Nucleus accumbens (tissue), 56 donors: ENCODE measurements at regions not wholly inside any gene's neighbourhood (a gene's known extent, or its start where the extent isn't known, plus 50 kb on each side); places are given as distances from the start of the nearest gene placed in this dataset.
"Not testable (repeated sequence)": the region's sequence is repeated elsewhere in the genome, so short reads cannot be mapped to it uniquely, and the experiment has no call there.

ENCODE experiments used
- DNase-seq, 56 donors: peaks; one replicate each; lab custom pipeline; 2025; lab: John Stamatoyannopoulos, UW

DNA sequence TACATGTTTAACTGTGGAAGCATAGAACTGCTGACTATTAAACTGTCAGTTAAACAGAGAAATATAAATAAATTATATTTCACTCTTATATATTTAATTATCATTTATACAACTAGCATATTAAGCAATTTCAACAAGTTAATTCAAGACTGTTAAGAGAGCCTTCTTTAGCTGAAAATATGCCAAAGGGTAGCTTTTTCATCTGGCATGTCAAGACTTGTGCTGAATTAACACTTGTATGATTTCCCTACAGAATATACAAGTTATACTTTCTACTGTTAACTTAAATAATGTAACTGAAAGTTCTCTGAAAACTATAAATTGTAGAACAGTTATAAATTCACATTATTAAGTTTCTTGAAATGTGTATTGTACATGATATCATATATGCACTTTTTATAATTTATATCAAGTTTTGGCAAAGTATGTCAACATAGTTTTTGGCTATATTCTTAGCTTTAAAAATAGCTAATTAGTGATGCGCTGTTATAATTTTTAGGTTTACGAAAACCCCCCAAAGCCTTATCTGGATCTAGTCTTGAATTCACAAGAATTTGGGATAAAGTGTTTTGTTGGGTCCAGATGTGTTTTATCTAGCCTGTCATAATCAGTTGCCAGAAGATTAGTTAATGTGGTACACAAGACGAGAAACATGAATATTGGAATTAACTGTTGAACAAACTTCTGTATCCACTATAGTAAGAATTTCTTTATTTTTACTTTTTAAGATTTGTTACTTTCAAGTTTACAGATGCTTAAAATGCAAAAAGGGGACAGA is 231.1 kb upstream of the FOXP2 start:
- DNase-seq, result no peak

DNA sequence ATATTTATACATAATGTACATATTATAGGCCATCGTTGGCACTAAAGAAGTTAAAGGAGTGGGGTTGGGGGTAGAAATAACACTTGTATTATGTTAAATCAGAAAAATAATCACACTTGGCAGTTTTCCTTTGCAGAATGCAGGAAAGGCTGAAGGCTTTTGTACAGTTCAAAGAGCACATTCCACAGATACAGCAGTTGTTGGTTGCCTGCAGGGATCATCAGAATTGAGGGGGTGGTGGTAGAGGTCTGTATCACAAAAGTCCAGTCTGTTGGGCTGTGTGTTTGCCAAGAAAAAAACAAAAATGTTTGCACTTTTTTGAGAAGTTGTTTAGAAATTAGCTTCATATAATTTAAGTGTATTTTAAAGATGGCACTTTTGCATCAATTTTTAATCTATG is 231.8 kb upstream of the FOXP2 start:
- DNase-seq, result no peak

DNA sequence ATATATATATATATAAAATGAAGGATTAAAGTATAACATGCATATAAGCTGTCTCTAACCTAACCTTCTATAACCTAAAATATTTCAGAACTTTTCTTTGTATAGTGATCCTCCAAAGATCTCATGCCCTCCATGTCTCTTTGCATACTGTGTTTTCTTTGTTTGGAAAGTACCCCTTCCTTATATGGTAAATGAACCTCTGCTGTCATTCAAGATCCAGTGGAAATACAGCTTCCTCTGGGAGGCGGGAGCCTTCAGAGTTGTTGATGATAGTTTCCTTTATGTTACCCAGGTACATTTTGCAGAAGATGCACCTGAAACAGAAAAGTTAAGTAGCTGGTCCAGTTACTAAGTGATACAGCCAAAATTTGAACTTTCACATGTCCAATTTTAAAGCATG is 233.3 kb upstream of the FOXP2 start:
- no peak for DNase-seq

DNA sequence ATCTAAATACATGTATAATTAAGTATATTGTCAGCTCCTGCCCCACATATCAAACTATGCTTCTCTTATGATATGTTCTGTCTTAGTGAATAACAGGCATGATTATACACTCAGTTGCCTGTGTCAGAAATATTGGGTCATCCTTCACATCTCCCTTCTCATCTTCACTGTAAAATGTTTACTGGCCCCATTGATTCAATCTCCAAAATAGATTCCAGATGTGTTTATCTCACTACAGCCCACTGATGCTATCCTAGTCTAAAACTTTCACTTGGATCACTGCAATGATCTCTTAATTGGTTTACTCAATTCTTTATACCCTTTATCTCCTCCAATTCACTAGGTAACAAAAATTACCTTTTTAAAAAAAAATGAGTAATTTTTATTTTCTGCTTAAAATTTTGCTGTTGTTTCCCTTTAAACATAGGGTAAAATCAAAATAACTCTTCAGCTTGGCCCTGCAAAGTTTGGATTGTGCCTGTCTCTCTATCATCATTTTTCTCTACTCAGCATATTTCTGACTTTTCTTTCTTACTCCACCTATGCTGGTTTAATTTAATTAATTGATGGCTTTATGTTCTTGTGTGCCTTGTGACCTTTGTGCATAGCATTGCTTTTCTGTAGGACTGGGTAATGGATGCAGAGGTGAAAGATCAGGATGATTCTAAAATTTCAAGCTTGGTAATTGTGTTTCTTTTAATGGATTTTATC is 233.9 kb upstream of the FOXP2 start:
- DNase-seq, result no peak

DNA sequence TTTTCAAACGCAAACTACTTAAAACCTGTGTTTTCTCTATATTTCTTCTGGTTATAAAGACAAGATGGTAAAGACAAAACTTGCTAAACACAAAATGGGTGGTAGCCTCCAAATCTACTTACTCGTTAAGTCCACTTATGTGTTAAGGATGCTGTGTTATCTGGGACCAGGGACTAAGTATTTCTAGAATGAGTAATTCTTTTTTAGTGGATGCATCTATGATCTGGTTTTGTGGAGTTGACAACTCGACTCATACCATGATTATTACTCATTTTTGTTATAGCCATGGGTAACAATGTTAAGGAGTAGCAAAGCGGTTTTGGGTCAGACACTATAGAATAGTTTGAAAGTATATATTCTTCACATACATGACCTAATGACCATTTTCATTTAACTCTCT is 239.5 kb upstream of the FOXP2 start:
- DNase-seq, result no peak

- DNase-seq, result no peak
Measured at GRCh38 chr7:114173170-114173890, 241.3 kb upstream of the FOXP2 start.

- DNase-seq, result not testable (repeated sequence)
Measured at GRCh38 chr7:114169389-114169788, 245.2 kb upstream of the FOXP2 start.

DNA sequence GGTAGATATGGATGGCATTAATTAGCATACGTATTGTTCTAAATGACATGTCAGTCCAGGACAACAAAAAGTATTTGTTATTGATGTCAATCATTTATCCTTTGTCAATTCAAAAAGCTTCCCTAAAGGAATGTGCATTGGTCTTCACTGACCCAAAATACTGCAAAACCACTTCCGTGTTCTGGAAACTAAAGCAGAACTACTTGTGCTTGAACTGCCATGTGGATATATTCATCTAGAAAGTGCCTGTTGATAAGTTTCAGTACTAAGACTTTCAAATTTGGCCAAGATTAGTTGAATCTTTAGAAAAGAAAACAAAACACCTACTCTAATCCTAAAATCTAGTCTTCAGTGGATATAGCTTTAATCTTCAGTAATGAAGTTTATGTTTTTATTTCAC is 242.1 kb upstream of the PPP1R3A start:
- DNase-seq, result peak in 1 of 56 donors; percentile 1

GRCh38 chr7:114158854-114159253 is 240.0 kb upstream of the PPP1R3A start:
- no peak for DNase-seq

DNA sequence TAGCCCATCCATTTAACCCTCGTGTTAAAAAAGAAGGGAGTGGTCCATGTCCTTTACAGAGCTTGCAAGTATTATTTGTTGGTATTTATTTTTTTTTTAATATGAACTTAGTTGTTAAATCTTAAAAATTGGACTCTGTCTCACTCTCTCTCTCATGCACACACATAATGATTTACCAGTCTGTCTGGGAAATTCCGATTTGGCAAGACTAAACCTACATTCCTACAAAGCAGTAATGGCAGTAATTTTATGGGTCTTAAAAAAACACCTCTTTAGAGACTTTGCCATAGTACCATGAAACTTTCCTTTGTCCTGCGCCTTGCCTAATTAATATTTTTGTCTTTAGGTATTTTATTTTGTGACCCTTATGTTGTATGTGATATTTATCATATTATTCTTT is 239.5 kb upstream of the PPP1R3A start:
- DNase-seq, result no peak

GRCh38 chr7:114156178-114156577 is 237.4 kb upstream of the PPP1R3A start:
- no peak for DNase-seq

GRCh38 chr7:114155116-114156110 is 236.6 kb upstream of the PPP1R3A start:
- DNase-seq, result no peak

- no peak for DNase-seq
Measured at GRCh38 chr7:114153700-114154099, 234.9 kb upstream of the PPP1R3A start.

GRCh38 chr7:114152314-114152938 is 233.6 kb upstream of the PPP1R3A start:
- no peak for DNase-seq

- no peak for DNase-seq
Measured at GRCh38 chr7:114151777-114152176, 233.0 kb upstream of the PPP1R3A start.

GRCh38 chr7:114150689-114151088 is 231.9 kb upstream of the PPP1R3A start:
- DNase-seq, result no peak

DNA sequence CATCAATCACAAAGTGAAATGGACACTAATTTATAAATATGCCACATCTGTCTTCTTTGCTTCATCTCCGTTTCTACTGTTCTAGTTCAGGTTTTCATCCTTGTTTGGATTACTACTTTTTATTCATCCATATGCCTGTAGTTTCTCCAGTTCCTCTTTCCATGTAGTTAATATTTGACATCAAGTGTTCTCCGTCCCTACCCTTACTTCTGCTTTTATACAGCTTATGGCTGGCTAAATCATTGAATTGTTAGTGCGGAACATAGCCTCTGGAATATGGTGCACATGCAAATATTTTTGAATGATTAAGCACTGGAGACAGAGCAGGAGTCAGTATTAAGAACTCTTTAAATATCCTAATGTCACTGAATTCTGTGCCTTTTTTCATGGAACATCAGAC is 230.0 kb upstream of the PPP1R3A start:
- no peak for DNase-seq

GRCh38 chr7:114141415-114141814 is 222.6 kb upstream of the PPP1R3A start:
- no peak for DNase-seq

- no peak for DNase-seq
Measured at GRCh38 chr7:114140561-114140960, 221.8 kb upstream of the PPP1R3A start.

DNA sequence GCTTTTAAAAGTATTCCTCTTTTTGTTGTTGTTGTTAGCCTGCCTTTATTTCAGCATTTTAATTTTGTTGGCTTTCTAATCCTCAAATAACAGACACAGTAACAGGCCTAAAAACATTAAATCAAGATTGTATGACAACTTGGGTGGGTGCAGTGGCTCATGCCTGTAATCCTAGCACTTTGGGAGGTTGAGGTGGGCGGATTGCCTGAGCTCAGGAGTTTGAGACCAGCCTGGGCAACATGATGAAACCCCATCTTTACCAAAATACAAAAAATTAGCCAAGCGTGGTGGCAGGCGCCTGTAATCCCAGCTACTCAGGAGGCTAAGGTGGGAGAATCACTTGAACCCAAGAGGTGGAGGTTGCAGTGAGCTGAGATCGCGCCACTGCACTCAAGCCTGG is 220.9 kb upstream of the PPP1R3A start:
- DNase-seq, result not testable (repeated sequence)
